ENCODE measurements at regions not wholly inside any gene's neighbourhood (a gene's known extent, or its start where the extent isn't known, plus 50 kb on each side); places are given as distances from the start of the nearest gene placed in this dataset.

DNA sequence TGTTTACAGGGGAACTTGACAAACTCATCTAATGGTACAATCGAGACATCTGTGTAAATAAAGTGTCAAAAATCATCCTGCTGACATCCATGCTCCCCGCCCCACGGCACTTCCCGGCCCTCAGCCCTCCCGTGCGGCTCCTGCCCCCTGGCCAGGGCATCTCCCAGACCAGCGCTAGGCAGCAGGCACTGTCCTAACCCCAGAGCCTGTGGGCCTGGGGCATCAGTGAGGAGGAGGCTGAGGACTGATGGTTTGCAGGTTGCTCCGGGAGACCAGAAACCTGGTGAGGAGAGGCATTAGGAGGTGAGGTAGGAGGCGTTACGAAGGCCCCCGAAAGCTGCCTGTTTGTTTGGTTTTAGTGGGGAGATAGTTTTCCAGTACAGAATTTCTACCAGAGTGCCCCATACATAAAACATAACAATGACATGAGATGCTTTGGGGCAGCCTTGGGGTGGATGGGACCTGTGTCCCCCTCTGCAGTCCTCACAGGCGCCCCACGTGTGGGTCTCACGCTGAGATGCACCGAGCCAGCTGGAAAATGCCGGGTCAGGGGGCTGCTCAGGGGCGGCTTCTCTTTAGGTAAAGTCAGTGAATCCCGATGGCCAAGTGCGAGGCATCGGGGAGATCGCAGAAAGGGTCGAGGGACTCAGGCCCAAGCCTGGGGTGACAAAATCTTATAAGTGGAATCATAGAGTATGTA, 114.2 kb downstream of the RTP5 start:
- no peaks in the 10 kb centered on the region for H3K36me3 ChIP-seq (ENCODE audit: control insufficient read depth in 2 of 4, insufficient read depth in 4 of 4, low read length in 3 of 4)
- no peak overlapping the region for H2AFZ ChIP-seq (ENCODE audit: low read length)
- WGBS, 2 experiments (ENCODE audit: extremely low coverage in 1 of 2, insufficient coverage in 1 of 2, insufficient read length in 1 of 2, insufficient replicate concordance in 2 of 2, low coverage in 1 of 2, low lambda C conversion rate in 2 of 2, missing lambda C conversion rate in 1 of 2), result 93% methylated on average over 17 of the region's 22 CpGs; no CpG with 5 or more reads in 1 of the 2 experiments
- CTCF ChIA-PET (ENCODE audit: partially characterized antibody), result no interaction called here
- H4K20me1 ChIP-seq (replicated peaks in 1 of 2; ENCODE audit: control insufficient read depth in 1 of 2, insufficient read depth in 2 of 2, low read length in 2 of 2), result no peaks in the 10 kb centered on the region
- H4K91ac ChIP-seq (replicated peaks; ENCODE audit: insufficient read length, low read length), result no peak overlapping the region
- H3K4ac ChIP-seq (replicated peaks; ENCODE audit: insufficient read length, low read depth, low read length), result no peak overlapping the region
- H4K8ac ChIP-seq (ENCODE audit: extremely low read depth, insufficient read depth, low read length), result no peak overlapping the region; the same call in 1 of the 2 replicates
- DNase-seq (ENCODE audit: low read depth in 1 of 2, low spot score in 2 of 2) (no peak), FAIRE-seq (no peak)
- H2BK5ac ChIP-seq (ENCODE audit: low read depth, low read length), result no peak overlapping the region
- no peak overlapping the region for H2BK20ac ChIP-seq (ENCODE audit: low read length)
- H3K79me1 ChIP-seq (ENCODE audit: low read depth, low read length), result no peaks in the 10 kb centered on the region
- no peak overlapping the region for H3K27ac ChIP-seq (ENCODE audit: low read depth, low read length)
- no peak overlapping the region for H4K5ac ChIP-seq (ENCODE audit: insufficient read length, low read depth, low read length)
- H3K4me3 ChIP-seq (ENCODE audit: extremely low read depth in 1 of 4, insufficient read depth in 2 of 4, low read depth in 3 of 4, low read length in 4 of 4), result no peak overlapping the region
- no peak overlapping the region for H2BK12ac ChIP-seq (ENCODE audit: low read depth, low read length)
- H3K23me2 ChIP-seq (ENCODE audit: low read depth, low read length), result no peaks in the 10 kb centered on the region
- no peak for TF ChIP-seq TBP (IDR thresholded peaks at IDR 0.05; ENCODE audit: low read depth, low read length)
- no peak for TF ChIP-seq YY1 (IDR thresholded peaks at IDR 0.05; ENCODE audit: low read depth, low read length)
- no peak for TF ChIP-seq GABPA (IDR thresholded peaks at IDR 0.05; ENCODE audit: borderline replicate concordance, insufficient read depth, low read length)
- TF ChIP-seq SP1 (IDR thresholded peaks at IDR 0.05; ENCODE audit: low read depth, low read length), result no peak
- no peak for TF ChIP-seq FOSL1 (IDR thresholded peaks at IDR 0.05; ENCODE audit: insufficient read depth, low read depth, low read length)
- no peak for TF ChIP-seq POLR2A (IDR thresholded peaks at IDR 0.05; ENCODE audit: control extremely low read depth in 1 of 2, low read depth in 2 of 2, low read length in 2 of 2)
- no peak for TF ChIP-seq JUN (IDR thresholded peaks at IDR 0.05; ENCODE audit: low read depth, low read length)
- TF ChIP-seq SUZ12 (IDR thresholded peaks at IDR 0.05; ENCODE audit: low read length), result no peak
- TF ChIP-seq CBX5 (IDR thresholded peaks at IDR 0.05; ENCODE audit: low read depth, low read length), result no peak
- no peak for TF ChIP-seq EZH2 (IDR thresholded peaks at IDR 0.05; ENCODE audit: low read depth, low read length, severe bottlenecking)
- TF ChIP-seq PHF8 (conservative IDR thresholded peaks at IDR 0.05; ENCODE audit: low read depth, low read length), result no peak
- no peak for TF ChIP-seq CTBP2 (IDR thresholded peaks at IDR 0.05; ENCODE audit: borderline replicate concordance, insufficient read depth, insufficient read length, low read length)
- H2BK15ac ChIP-seq (ENCODE audit: low read length), result no peak overlapping the region
- H3K4me2 ChIP-seq (ENCODE audit: insufficient read depth in 1 of 2, low read depth in 2 of 2, low read length in 2 of 2), result no peak overlapping the region
- H3K23ac ChIP-seq (ENCODE audit: insufficient read length), result no peak overlapping the region
- H2BK120ac ChIP-seq (replicated peaks; ENCODE audit: low read depth, low read length), result no peak overlapping the region
- H3K4me1 ChIP-seq (replicated peaks in 1 of 4; ENCODE audit: control insufficient read depth in 3 of 4, insufficient read depth in 4 of 4, low read length in 3 of 4), result no peaks in the 10 kb centered on the region
- H3K9ac ChIP-seq (replicated peaks in 1 of 4; ENCODE audit: extremely low read depth in 1 of 4, low read depth in 3 of 4, low read length in 3 of 4), result no peak overlapping the region
- no peak overlapping the region for H3K18ac ChIP-seq (ENCODE audit: extremely low read depth, low read length)
- no peaks in the 10 kb centered on the region; a peak in 1 of 7 replicates for H3K27me3 ChIP-seq (replicated peaks in 1 of 4; ENCODE audit: control insufficient read depth in 3 of 4, extremely low read depth in 1 of 4, insufficient read depth in 3 of 4, low read length in 3 of 4)
- no peak overlapping the region for H3K56ac ChIP-seq (replicated peaks; ENCODE audit: insufficient read length, low read depth, low read length)
- no peak overlapping the region for H3K14ac ChIP-seq (ENCODE audit: insufficient read length)
- no peaks in the 10 kb centered on the region for H3K79me2 ChIP-seq (ENCODE audit: control insufficient read depth in 1 of 2, insufficient read depth in 2 of 2, low read length in 2 of 2)
- H2AK5ac ChIP-seq (ENCODE audit: low read depth, low read length), result no peak overlapping the region
- POLR2A ChIA-PET (ENCODE audit: partially characterized antibody), result no interaction called here
- H3K9me3 ChIP-seq (ENCODE audit: insufficient read depth in 2 of 2, low read depth in 1 of 2, low read length in 1 of 2), result peaks cover 4 to 33% of the 10 kb centered on the region in 2 experiments; a peak in 2 of 4 replicates

All from H1 (cell line).